SW 1271 (cell line): ENCODE measurements at regions not wholly inside any gene's neighbourhood (a gene's known extent, or its start where the extent isn't known, plus 50 kb on each side); places are given as distances from the start of the nearest gene placed in this dataset.
A peak's percentile ranks its signal among the peaks of the same experiment; 100 is the strongest.

Source experiments
- DNase-seq, 2 experiments: peaks; one replicate each; lab custom pipeline; 2025; lab: John Stamatoyannopoulos, UW

DNA sequence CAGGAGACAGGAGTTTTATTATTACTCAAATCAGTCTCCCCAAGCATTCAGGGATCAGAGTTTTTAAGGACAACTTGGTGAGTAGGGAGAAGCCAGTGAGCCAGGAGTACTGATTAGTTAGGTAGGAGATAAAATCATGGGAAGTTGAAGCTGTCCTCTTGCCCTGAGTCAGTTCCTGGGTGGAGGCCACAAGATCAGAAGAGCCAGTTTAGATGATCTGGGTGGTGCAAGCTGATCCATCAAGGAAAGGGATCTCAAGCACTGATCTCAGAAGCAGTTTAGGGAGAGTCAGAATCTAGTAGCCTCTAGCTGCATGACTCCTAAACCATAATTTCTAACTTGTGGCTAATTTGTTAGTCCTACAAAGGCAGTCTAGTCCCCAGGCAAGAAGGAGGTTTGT lies 706.5 kb upstream of the MAP3K7 start:
- no peak for DNase-seq

DNA sequence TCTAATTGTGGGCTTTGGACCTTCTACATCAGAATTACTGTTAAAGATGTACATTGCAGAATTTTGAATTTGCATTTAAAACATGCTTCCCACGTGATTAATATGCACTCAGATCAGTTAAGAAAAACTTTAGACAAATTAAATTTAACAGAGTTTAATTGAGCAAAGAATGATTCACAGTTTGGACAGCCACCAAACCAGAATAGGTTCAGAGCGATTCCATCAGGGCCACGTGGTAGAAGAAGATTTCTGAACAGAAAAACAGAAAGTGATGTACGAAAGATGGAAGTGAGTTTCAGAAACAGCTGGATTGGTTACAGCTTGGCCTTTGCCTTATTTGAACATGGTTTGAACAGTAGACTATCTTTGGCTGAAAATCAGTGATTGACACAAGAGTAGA lies 704.2 kb upstream of the MAP3K7 start:
- DNase-seq: no peak

DNA sequence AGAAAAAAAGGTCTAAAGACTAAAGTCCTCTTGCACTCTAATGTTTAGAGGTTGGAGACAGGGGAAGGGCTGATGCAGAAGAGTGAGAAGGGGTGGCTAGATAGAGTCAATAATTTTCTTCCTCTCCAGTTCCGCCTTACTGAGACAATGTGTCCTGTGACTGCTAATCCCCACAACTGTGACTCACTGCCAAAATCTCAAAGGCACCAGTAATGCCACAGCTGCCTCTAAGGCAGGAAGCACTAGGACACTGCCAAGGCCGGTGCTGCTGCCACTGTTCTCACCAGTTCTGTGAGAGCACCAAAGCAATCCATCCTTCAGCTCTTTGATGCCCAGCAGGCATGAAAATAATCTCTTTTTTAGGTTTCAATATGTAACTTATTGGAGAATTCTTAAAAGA lies 701.9 kb upstream of the MAP3K7 start:
- DNase-seq: no peak

DNA sequence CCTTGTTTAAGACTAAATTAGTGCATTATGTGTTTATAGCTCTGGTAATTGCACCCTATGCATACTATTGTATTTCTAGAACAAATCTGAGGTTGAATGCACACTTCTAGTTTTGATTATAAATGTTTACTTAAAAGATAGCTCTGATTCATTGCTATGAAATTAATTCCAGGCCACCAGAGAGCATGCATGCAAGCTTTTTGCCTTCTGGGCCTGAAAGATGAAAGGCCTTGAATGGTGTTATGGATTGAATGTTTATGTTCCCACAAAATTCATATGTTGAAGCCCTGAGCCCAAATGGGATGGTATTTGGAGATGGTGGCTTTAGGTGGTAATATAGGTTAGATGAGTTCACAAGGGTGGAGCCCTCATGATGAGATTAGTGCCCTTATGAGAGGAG lies 695.0 kb upstream of the MAP3K7 start:
- DNase-seq: no peak

DNA sequence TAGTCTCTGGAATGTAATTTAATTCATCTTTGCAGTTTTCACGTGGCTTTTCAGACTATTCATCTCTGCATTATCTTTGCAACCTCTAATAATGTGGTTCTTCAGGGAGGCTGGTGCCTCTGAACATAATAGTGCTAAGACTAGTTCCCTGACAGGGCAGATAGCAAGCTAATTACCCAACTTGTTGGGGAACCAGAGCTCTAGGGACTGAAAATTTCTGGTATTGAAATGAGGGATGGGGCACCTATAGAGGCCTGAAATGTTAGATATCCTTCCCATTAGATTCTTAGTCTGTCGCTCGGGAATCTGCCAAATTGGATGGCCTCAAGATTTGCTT lies 693.6 kb upstream of the MAP3K7 start:
- no peak for DNase-seq

DNA sequence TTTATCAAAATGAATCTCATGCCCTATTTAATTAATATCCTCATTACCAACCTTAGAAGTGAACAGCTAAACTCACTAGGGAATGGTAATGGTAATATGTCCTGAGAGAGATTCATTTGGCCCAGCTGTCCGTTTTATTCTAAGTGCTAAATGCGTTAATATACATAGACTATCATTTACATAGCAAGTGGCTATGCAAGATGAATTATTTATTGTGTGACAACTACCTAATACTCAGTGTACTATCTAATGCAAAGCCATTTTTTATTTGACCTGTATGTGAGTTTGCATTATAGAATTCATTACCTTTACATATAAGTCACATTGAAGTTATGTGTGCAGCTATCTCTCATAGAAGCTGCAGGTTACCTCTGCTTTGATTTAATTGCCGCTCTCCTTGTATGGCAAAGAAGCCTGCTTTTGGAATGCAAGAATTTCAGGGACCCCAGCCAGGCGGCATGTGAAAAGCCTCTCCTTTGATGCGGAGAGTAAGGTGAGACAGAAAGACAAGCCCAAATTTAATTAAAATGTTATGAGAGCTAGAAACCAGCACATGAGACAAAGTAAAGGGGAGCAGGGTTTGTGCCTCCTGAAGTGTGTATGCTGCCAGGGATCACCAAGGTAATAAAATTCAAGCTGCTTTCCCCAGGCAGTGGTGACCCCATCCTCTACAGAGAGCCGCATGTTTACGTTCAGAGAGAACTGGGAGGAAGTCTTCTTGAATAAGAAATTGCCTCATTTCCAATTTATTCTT lies 693.0 kb upstream of the MAP3K7 start:
- DNase-seq: no peak

DNA sequence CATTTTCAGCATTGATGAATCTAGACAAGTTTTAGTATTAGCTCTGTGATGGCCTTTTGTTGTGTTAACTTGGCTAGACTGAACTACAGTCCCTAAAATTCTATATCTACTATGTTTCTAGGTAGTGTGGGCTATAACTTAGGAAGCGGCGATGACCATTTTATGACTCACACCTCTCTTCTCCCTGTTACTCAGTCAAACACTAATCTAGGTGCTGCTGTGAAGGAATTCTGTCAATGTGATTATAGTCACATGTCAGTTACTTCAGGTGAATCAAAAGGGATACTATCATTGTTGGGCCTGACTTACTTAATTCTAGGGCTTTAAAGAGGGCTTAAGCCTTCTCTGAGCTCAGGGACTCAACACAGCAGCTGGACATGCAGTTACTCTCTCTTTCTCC lies 691.5 kb upstream of the MAP3K7 start:
- no peak for DNase-seq

DNA sequence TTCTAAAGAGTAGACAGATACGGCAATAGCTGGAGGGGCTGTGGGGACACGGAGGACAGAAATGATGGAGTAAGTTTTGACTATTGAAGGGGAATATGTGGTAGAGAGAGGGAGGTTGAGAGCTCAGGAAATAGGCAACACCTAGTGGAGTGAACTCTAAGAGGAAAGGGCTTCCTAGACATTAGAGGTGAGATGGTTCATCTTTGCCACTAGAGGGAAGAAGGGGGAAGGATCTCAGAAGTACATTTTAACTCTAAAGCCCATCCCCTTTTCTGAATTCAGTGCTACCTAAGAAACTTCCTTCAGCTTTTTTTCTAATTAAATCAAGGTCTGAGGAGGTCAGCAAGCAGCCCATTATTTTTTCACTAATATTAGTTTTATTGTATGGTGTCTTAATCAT lies 689.4 kb upstream of the MAP3K7 start:
- peak in 1 of 2 experiments; percentile 22 for DNase-seq

DNA sequence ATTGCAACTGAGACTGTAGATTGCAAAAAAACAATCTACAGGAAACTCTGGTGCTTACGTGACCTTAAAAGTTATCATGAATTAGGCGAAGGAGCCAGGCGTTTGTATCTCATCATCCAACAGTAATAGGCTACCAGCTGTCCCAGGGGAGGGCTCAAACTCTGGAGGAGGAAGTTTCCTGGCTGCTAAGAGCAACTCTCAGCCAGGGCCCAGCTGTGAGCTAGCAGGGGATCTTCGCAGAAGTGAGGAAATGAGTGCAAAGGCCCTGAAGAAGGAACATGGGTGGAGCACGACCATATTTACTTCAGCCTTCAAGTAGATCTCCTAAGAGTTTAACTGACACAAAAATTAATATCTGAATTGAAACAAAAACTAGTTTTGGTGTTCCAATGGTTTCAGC lies 686.9 kb upstream of the MAP3K7 start:
- no peak for DNase-seq

DNA sequence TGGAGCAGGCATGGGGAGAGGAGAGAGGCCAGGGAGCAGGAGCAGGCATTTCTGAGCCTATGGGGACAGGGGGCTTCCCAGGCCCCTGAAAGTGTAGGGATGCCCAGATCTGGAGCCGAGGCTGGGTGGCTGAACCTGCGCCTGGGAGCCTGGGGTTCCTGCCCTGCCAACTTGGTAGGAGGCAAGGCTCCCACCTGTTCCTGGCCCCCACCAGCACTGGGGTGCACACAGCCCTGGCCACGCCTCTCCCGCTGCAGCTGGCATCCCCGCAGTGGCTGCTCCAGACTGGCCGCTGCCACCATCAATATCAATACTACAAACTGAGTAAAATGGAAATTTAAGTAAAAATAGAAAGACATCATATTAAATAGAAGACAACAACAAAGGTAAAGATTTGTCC lies 684.9 kb upstream of the MAP3K7 start:
- DNase-seq: no peak

DNA sequence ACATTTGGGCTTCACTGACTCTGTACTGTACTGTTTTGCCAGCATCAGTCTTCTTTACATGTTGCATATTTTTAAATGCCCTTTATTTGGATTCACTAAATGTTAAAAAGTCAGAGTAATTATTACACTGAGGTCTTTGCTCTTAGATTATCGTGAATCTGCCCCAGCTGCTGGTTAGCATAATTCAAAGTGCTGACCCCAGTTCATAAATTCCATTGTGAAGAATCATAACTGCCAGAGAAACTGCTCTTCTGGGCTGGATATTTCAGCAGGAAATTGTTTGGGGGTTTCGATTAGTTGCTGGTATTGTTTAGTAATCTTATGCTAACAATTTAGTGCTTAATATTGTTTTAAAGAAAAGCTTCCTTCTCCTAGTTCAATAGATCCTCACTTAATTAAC lies 682.1 kb upstream of the MAP3K7 start:
- DNase-seq: no peak

DNA sequence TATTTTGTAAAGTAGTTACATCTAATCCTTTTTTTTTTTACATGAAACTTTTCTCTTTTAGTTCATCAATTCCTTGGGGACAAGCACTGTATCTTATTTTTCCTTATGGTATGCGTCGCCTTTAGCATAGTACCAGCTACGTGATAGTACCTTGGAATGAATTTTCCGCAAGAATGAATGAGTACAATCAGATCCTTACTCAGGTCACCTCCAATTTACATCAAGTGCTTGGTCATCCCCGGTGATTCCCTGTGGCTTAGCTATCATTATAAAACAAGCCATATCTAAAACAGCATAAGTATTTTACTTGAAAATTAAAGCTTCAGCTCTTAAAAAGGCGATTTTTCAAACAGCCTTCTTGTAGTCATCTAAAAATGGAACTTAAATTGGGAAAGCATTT lies 680.4 kb upstream of the MAP3K7 start:
- no peak for DNase-seq

DNA sequence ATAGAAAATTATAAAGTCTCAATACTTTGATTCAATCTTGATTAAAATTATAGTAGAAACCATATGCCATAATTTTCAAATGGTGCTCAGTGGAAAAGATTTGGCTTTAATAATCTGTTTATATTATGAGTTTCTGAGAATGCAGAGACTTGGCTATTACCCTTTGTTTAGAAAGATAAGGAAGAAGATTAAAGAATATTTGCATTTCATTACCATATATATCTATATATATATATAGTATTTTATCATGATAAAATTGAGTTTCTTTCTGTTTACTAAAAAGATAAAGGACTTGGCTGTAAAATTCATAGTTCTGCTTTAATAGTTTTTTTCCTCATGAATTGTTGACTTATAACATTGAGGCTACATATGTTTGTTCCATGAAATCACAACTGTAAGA lies 679.3 kb upstream of the MAP3K7 start:
- DNase-seq: no peak

DNA sequence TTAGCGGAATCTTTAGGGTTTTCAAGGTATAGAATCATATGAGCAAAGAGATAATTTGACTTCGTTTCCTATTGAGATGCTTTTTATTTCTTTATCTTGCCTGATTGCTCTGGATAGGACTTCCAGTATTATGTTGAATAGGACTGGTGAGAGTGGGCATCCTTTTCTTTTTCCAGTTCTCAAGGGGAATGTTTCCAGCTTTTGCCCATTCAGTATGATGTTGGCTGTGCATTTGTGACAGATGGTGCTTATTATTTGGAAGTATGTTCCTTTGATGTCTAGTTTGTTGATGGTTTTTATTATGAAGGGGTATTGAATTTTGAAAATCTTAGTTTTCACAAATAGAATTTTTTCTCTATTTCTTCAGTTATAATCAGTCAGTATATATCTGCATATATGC lies 656.6 kb upstream of the MAP3K7 start:
- DNase-seq: no peak

DNA sequence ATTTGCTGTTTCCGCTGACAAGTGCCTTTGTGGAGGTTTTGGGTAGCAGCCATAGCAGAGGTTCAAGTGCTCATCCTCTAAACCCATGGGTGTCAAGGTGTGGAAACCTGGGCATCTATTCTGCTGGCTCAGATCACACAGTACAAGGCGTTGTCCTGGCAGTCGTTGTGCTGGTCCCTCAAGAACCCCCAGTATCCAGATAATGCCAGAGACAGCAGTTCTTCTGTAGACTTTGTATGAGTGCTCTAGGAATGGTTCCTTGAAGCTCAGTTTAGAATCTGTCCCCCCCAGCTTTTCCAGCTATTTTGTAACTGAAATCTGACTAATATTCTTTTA lies 655.7 kb upstream of the MAP3K7 start:
- no peak for DNase-seq

DNA sequence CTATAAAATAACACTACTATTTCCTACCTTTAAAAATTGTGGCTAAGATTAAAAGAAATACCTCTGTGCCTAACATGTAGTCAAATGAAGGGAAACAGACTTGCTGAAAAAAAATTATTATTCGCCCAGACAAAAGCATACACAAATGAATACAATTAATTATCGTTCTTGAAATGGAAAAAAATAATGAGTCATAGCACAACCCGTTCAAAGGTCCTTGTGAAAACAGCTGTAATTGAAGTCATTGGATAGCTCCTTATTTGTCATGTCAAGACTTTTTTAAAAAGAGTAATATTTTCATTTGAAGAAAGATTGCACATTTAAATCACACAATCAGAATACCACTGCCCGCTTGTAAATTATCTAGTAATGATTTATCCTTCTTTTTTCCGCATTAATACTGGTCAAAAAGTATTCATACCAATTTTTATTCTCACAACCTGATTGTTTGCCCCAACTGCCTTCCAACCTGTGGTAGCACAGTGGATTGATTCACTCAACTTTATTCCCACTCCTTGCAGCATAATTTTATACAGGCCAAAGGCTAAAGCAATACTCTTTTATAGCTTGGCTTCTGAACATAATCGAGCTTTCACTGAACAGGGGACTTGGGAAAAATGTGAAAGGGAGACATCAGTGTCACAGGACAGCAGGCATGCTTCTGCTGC lies 655.2 kb upstream of the MAP3K7 start:
- no peak for DNase-seq

DNA sequence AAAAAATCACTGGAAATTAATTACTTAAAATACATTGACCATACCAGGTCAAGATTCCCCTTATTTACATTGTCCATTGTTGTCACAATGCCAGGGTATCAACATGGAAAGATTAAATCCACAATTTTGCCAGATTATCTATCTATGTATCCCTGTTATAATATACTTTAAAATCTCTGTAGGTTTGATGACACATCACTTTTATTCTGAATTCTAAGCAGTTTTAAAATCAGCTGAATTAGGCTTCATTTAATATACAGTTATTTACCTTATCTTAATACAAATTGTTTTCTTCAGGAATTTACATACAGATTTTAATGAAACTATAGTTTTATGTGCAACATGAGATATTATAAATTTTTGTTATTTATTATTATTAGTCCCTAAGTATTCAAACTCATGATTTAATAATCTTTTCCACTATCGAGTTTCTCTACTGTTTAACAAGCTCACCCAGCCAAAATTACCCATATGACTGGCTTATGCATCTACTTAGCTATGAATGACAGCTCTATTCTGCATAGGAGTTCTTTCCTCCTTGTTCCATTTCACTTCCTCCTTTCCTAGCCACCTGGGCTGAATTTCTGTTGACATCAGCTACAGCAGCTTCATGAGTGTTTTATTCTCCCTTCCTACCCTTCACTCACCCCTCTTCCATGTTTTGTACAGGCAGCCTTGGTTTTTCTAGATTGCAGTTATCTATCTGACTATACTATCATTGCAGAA lies 654.2 kb upstream of the MAP3K7 start:
- DNase-seq: no peak

DNA sequence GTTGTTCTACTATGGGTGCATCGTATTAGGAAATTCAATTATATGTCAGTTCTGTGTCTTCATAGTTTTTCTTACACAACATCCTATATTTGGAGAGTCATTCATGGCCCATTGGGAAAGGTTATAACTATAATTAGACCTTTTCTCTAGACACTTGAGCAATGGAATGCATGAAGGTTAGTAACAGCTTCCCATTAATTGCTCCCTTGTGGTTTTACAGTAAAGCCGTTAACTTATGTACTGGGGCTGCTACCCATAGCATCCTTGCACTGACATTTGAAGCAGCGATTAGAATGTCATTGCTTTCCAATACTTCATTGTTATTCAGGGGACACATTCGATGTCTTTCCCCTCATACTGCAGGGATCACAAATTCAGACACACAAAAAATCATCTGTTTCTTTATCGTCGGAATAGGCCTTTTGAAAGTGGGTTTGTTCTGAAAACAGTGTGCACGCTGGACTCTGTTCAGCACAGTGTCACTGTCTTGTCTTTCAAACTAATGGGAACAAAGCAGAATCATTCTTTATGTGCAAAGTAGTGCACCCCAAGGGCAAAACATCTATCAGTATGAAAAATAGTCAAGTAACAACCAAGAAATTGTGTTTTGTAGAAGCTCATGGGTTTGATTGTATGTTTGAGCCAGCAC lies 634.3 kb upstream of the MAP3K7 start:
- no peak for DNase-seq

DNA sequence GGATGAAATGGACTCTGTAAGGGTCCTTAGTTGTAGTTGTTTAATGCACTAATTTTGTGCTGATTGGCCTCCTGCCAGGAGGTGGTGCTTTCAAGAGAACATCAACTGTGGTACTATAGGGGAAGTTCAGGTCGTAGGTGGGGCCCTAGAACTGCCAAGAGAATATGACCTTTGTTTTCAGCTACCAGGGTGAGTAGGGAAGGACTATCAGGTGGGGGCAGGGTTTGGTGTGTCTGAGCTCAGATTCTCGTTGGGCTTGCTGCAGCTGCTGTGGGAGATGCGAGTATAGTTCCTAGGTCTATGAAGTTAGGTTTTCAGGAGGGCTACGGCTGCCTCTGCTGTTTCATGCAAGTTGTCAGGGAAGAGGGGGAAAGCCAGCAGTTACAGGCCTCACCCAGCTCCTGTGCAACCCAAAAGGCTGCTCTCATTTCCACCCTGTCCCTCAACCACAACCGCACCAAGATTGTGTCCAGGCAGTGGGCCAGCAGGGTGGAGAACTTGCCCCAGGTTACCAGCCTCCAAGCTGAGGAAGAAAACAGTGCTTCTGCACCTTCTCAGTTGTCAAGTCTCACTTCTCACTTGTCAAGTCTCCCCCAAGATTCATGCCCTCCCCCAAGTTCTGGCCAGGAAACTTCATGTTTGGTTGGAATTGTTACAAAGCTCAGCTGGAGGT lies 626.5 kb upstream of the MAP3K7 start:
- DNase-seq: no peak

DNA sequence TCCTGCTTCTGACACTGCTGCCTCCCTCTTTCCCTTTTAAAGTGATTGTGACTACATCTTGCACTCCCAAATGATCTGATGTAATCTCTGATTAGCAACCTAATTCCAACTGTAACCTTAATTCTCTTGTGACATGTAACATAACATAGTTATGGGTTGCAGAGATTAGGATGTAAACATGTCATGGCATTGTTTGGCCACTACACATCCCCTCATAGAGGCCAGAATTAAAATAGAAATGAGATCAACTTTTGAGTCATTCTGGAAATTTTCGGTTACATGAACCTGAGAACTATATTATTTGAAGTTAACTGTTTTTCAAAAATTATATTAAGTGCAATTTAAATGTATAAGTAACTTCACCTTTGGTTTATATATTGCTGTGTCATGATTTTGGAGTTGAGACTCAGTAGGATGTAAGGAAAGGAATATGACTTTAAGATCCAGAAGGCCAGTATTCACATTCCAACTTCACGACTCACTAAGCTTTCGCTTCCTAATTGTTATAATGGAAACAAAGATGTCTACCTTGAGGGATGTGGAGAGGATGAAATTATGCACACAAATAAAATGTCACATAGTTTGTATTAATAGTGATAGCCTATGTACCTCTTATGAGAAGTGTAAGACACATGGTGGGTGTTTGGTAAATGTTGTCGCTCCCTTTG lies 611.9 kb upstream of the MAP3K7 start:
- peak in 1 of 2 experiments; percentile 8 for DNase-seq

DNA sequence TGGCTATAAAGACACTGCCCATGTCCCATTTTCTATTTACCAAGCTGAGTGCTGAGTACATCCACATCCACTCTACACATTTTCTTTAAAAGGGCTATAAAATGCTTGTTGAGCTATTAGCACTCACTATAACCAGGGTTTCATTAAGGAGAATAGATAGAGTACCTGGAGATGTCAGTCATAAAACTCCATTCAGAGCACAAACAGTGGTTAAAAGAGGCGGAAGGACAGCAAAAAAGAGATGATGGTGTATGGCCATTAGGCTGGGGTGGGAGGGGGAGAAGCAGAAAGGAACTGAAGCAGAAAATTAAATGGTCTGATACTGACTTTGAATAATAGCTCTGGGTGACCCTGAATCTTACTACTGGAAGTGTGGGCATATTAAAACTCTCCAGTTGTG lies 609.9 kb upstream of the MAP3K7 start:
- no peak for DNase-seq

DNA sequence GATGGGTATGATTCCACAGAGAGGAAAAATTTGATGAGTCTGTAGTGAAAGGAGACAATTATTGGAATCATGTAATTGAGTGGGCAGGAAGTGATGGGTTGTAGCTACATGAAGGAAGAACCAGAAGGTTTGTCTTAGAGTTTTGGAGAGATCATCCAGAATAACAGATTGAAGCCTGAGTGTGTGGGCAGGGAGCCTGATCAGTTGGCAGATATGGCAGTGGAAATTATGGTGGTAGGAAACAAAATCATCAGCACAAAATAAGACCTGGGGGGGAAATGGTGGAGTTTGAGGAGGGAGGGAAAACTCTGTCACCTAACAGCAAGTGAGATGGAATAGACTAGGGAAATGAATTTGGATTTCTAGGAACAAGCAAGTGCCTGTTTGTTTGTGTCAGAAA lies 606.6 kb upstream of the MAP3K7 start:
- DNase-seq: no peak
